ENCODE measurements at regions not wholly inside any gene's neighbourhood (a gene's known extent, or its start where the extent isn't known, plus 50 kb on each side); places are given as distances from the start of the nearest gene placed in this dataset.

- Mint-ChIP-seq H3K27ac (ENCODE audit: unreplicated experiment) (no peak overlapping the region), H3K9me3 (no peaks in the 10 kb centered on the region), H3K36me3 (ENCODE audit: low read depth) (no peaks in the 10 kb centered on the region), H3K4me3 (no peak overlapping the region), H3K27me3 (ENCODE audit: low read depth) (no peaks in the 10 kb centered on the region), H3K4me1 (peaks cover 4% of the 10 kb centered on the region)
- no peak for TF ChIP-seq CTCF (conservative IDR thresholded peaks at IDR 0.05)
- no peak for DNase-seq (ENCODE audit: low read depth, low spot score)
Measured at GRCh38 chr5:96091874-96092273, 130.2 kb upstream of the ELL2 start.

GRCh38 chr5:96090215-96090614, 128.6 kb upstream of the ELL2 start:
- DNase-seq (ENCODE audit: low read depth, low spot score), result no peak
- no peak for TF ChIP-seq CTCF (conservative IDR thresholded peaks at IDR 0.05)
- no peaks in the 10 kb centered on the region for H3K36me3 Mint-ChIP-seq (ENCODE audit: low read depth)

GRCh38 chr5:96088706-96089498, 127.3 kb upstream of the ELL2 start:
- TF ChIP-seq CTCF (conservative IDR thresholded peaks at IDR 0.05), result no peak
- H3K4me3 Mint-ChIP-seq, result no peak overlapping the region
- H3K4me1 Mint-ChIP-seq, result peaks cover 4% of the 10 kb centered on the region
- no peaks in the 10 kb centered on the region for H3K36me3 Mint-ChIP-seq (ENCODE audit: low read depth)
- no peak for DNase-seq (ENCODE audit: low read depth, low spot score)
- H3K27me3 Mint-ChIP-seq (ENCODE audit: low read depth), result no peaks in the 10 kb centered on the region
- no peak overlapping the region for H3K27ac Mint-ChIP-seq (ENCODE audit: unreplicated experiment)
- H3K9me3 Mint-ChIP-seq, result no peaks in the 10 kb centered on the region

More at GRCh38 chr5:96090215-96090614, 128.6 kb upstream of the ELL2 start:
- H3K4me3 Mint-ChIP-seq, result no peak overlapping the region
- H3K9me3 Mint-ChIP-seq, result no peaks in the 10 kb centered on the region
- peaks cover 4% of the 10 kb centered on the region for H3K4me1 Mint-ChIP-seq
- no peak overlapping the region for H3K27ac Mint-ChIP-seq (ENCODE audit: unreplicated experiment)
- no peaks in the 10 kb centered on the region for H3K27me3 Mint-ChIP-seq (ENCODE audit: low read depth)

GRCh38 chr5:96087939-96088338, 126.3 kb upstream of the ELL2 start:
- Mint-ChIP-seq H3K4me3 (no peak overlapping the region), H3K9me3 (no peaks in the 10 kb centered on the region), H3K4me1 (peaks cover 4% of the 10 kb centered on the region), H3K27ac (ENCODE audit: unreplicated experiment) (no peak overlapping the region), H3K27me3 (ENCODE audit: low read depth) (no peaks in the 10 kb centered on the region), H3K36me3 (ENCODE audit: low read depth) (no peaks in the 10 kb centered on the region)
- no peak for TF ChIP-seq CTCF (conservative IDR thresholded peaks at IDR 0.05)
- DNase-seq (ENCODE audit: low read depth, low spot score), result no peak

GRCh38 chr5:96084874-96085506, 123.3 kb upstream of the ELL2 start:
- Mint-ChIP-seq H3K9me3 (no peaks in the 10 kb centered on the region), H3K36me3 (ENCODE audit: low read depth) (no peaks in the 10 kb centered on the region), H3K4me1 (peaks cover 4% of the 10 kb centered on the region), H3K27ac (ENCODE audit: unreplicated experiment) (no peak overlapping the region), H3K27me3 (ENCODE audit: low read depth) (no peaks in the 10 kb centered on the region), H3K4me3 (no peak overlapping the region)
- TF ChIP-seq CTCF (conservative IDR thresholded peaks at IDR 0.05), result no peak
- no peak for DNase-seq (ENCODE audit: low read depth, low spot score)

All from neural crest cell (in vitro differentiated cells).